Adrenal gland (tissue), 9 donors: ENCODE measurements at regions not wholly inside any gene's neighbourhood (a gene's known extent, or its start where the extent isn't known, plus 50 kb on each side); places are given as distances from the start of the nearest gene placed in this dataset.

ENCODE experiments used
- DNase-seq, 7 donors: peaks; one replicate each; pipeline ENCODE4 v3.0.0-alpha.2; 2019 to 2020
- H3K27ac ChIP-seq, 5 donors: fragments of 200-600 bp; sonication (generic) in 4 of 5; 1 replicate in 3 of 5; 2 replicates in 2 of 5; pipeline versions ENCODE4 v1.5.1 to v1.8.0; 2016 to 2020; ENCODE audit warnings: mild to moderate bottlenecking in 1 of 5
- H3K27me3 ChIP-seq: fragments of 200-600 bp; 2 replicates; pipeline ENCODE4 v1.8.0; 2021
- H3K36me3 ChIP-seq, 2 donors: fragments of 200-600 bp; replicated peaks in 1 of 2; 1 replicate in 1 of 2; 2 replicates in 1 of 2; pipeline versions ENCODE4 v1.5.1 to v1.8.0; 2018 to 2022
- H3K4me1 ChIP-seq, 2 donors: fragments of 200-600 bp; replicated peaks in 1 of 2; 1 replicate in 1 of 2; 2 replicates in 1 of 2; pipeline versions ENCODE4 v1.5.1 to v1.8.0; 2018 to 2021
- H3K4me3 ChIP-seq, 4 donors: fragments of 200-600 bp; sonication (generic) in 3 of 4; one replicate each; pipeline ENCODE4 v1.5.1; 2016 to 2018
- H3K9me3 ChIP-seq, 3 donors: fragments of 200-600 bp; sonication (generic) in 1 of 3; replicated peaks in 1 of 3; 1 replicate in 2 of 3; 2 replicates in 1 of 3; pipeline versions ENCODE4 v1.5.1 to v1.8.0; 2016 to 2021
- CTCF ChIP-seq, 6 experiments: fragments of 450-650 bp in 4 of 6; fragments of 200-600 bp in 2 of 6; sonication (generic) in 1 of 6; IDR thresholded peaks; 1 replicate in 5 of 6; 2 replicates in 1 of 6; pipeline versions ENCODE4 v1.5.1 to v1.8.0; 2016 to 2021; ENCODE audit warnings: antibody characterized with exemption in 6 of 6, mild to moderate bottlenecking in 2 of 6, moderate library complexity in 1 of 6
- POLR2A ChIP-seq, 2 donors: fragments of 450-650 bp; IDR thresholded peaks; one replicate each; pipeline ENCODE4 v1.6.1; 2017; ENCODE audit warnings: antibody characterized with exemption in 2 of 2, mild to moderate bottlenecking in 2 of 2, moderate library complexity in 1 of 2
- WGBS, 4 donors: extraction: QIAGEN DNeasy Blood & Tissue Kit in 2 of 4; methylation state at CpG; one replicate each; pipeline versions ENCODE4 v1.1.5 to v1.1.7; 2013 to 2017; 5-methylcytosine and 5-hydroxymethylcytosine counted together
- intact Hi-C, 2 donors: fragments of 100-400 bp; cut with DNase I; formaldehyde crosslinking; loops; one replicate each; pipeline versions ENCODE4 v1.14.1 to v1.15.0; 2022 to 2023
- donor health status: healthy with polysubstance abuse.
- donor health status: Bipolar disorder and iron deficiency.
- donor health status: DM: yes; HTN: yes; CAD: no.
- donor health status: DM: no; HTN: no; CAD: no.
- donor health status: DM: no; HTN: no; CAD: no.

- no peaks in the 10 kb centered on the region for H3K9me3 ChIP-seq
- H3K27me3 ChIP-seq: no peaks in the 10 kb centered on the region
- no peak overlapping the region for H3K4me3 ChIP-seq
- H3K36me3 ChIP-seq: no peaks in the 10 kb centered on the region
- intact Hi-C loops: no loop called here
- H3K4me1 ChIP-seq: peaks cover 6 to 10% of the 10 kb centered on the region in 2 donors
- no peak overlapping the region for H3K27ac ChIP-seq
- WGBS, 4 donors: 96 to 99% (median 97%) methylated on average over 6 of the region's 6 CpGs
- DNase-seq: no peak
- no peak for TF ChIP-seq POLR2A (IDR thresholded peaks at IDR 0.05)
- no peak for TF ChIP-seq CTCF (IDR thresholded peaks at IDR 0.05)
Measured at GRCh38 chr2:144259332-144259731, 260.6 kb downstream of the ZEB2 start.

- intact Hi-C loops: no loop called here
- no peak for DNase-seq
- Histone ChIP-seq H3K36me3 (no peaks in the 10 kb centered on the region), H3K4me3 (no peak overlapping the region), H3K4me1 (peaks cover 6 to 10% of the 10 kb centered on the region in 2 donors), H3K9me3 (peaks cover 0 to 5% (median 0%) of the 10 kb centered on the region in 3 donors), H3K27me3 (no peaks in the 10 kb centered on the region), H3K27ac (no peak overlapping the region)
- TF ChIP-seq CTCF (IDR thresholded peaks at IDR 0.05) (no peak), POLR2A (IDR thresholded peaks at IDR 0.05) (no peak)
- WGBS, 4 donors: 94 to 98% (median 96%) methylated on average over 2 of the region's 2 CpGs
Measured at GRCh38 chr2:144258154-144258553, 261.8 kb downstream of the ZEB2 start.

GRCh38 chr2:144256996-144257707 lies 262.8 kb downstream of the ZEB2 start:
- H3K4me1 ChIP-seq: peaks cover 6 to 10% of the 10 kb centered on the region in 2 donors
- no peak overlapping the region for H3K4me3 ChIP-seq
- no peaks in the 10 kb centered on the region for H3K27me3 ChIP-seq
- TF ChIP-seq CTCF (IDR thresholded peaks at IDR 0.05) (no peak), POLR2A (IDR thresholded peaks at IDR 0.05) (no peak)
- no peak for DNase-seq
- 31 to 49% (median 37%) methylated on average over 1 of the region's 1 CpG for WGBS, 4 donors
- no peaks in the 10 kb centered on the region for H3K36me3 ChIP-seq
- intact Hi-C loops: no loop called here
- H3K9me3 ChIP-seq: peaks cover 0 to 13% (median 0%) of the 10 kb centered on the region in 3 donors
- no peak overlapping the region for H3K27ac ChIP-seq

GRCh38 chr2:144254342-144255235 lies 265.3 kb downstream of the ZEB2 start:
- no peaks in the 10 kb centered on the region for H3K36me3 ChIP-seq
- no peak overlapping the region for H3K27ac ChIP-seq
- no peaks in the 10 kb centered on the region for H3K27me3 ChIP-seq
- DNase-seq: no peak
- peaks cover 6 to 10% of the 10 kb centered on the region in 2 donors for H3K4me1 ChIP-seq
- H3K4me3 ChIP-seq: no peak overlapping the region
- WGBS, 4 donors: 85 to 95% (median 93%) methylated on average over 2 of the region's 2 CpGs
- TF ChIP-seq POLR2A (IDR thresholded peaks at IDR 0.05): no peak
- no peak for TF ChIP-seq CTCF (IDR thresholded peaks at IDR 0.05)
- H3K9me3 ChIP-seq: peaks cover 0 to 13% (median 0%) of the 10 kb centered on the region in 3 donors
- intact Hi-C loops: no loop called here
